Chondrocyte (in vitro differentiated cells): ENCODE measurements at regions not wholly inside any gene's neighbourhood (a gene's known extent, or its start where the extent isn't known, plus 50 kb on each side); places are given as distances from the start of the nearest gene placed in this dataset.

Source experiments
- DNase-seq: peaks from one replicate; pipeline ENCODE4 v3.0.0; 2021; ENCODE audit warnings: mixed read lengths, low spot score
- H3K27ac Mint-ChIP-seq: one replicate; pipeline ENCODE4 v1.8.0; 2021; ENCODE audit warnings: mild to moderate bottlenecking, moderate library complexity, mixed read lengths; ENCODE audit not compliant: unreplicated experiment
- H3K27me3 Mint-ChIP-seq: 2 replicates; pipeline ENCODE4 v1.8.0; 2021; ENCODE audit warnings: low read depth, mixed read lengths
- H3K36me3 Mint-ChIP-seq: 2 replicates; pipeline ENCODE4 v1.8.0; 2021; ENCODE audit warnings: low read depth, mixed read lengths
- H3K4me1 Mint-ChIP-seq: 2 replicates; pipeline ENCODE4 v1.8.0; 2021; ENCODE audit warnings: low read depth, mild to moderate bottlenecking, mixed read lengths
- H3K4me3 Mint-ChIP-seq: one replicate; pipeline ENCODE4 v1.8.0; 2021; ENCODE audit warnings: mild to moderate bottlenecking, moderate library complexity, mixed read lengths; ENCODE audit not compliant: unreplicated experiment
- H3K9me3 Mint-ChIP-seq: 2 replicates; pipeline ENCODE4 v1.8.0; 2021; ENCODE audit warnings: low read depth, mixed read lengths
- TF ChIP-seq, protein P1 (sequence below): fragments of 200-600 bp; sonication (generic); IDR thresholded peaks from 2 replicates; pipeline ENCODE4 v1.5.0; 2021; ENCODE audit warnings: antibody characterized with exemption, mild to moderate bottlenecking, moderate library complexity

DNA sequence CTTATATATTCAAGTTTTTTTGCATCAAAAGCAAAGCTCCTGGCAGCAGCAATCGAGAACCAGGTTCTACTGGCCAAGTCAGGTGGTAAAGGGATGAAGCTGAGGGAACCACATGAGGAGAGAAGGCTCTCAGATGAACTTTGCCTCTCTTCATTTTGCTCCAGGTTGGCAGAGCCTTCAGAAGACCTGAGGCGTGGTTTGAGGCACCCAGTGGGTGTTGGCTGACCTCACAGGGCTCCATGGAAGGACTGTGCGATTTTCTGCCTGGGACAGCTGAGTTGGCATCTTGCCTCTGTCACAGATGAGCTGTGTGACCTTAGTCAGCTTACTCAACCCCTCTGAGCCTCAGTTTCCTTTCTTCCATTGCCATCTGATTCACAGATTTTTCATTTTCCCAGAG, 89.0 kb downstream of the INSIG2 start:
- H3K4me3 Mint-ChIP-seq, result no peak overlapping the region
- no peaks in the 10 kb centered on the region for H3K9me3 Mint-ChIP-seq
- no peak for DNase-seq
- no peak overlapping the region for H3K27ac Mint-ChIP-seq
- TF ChIP-seq, protein P1, sequence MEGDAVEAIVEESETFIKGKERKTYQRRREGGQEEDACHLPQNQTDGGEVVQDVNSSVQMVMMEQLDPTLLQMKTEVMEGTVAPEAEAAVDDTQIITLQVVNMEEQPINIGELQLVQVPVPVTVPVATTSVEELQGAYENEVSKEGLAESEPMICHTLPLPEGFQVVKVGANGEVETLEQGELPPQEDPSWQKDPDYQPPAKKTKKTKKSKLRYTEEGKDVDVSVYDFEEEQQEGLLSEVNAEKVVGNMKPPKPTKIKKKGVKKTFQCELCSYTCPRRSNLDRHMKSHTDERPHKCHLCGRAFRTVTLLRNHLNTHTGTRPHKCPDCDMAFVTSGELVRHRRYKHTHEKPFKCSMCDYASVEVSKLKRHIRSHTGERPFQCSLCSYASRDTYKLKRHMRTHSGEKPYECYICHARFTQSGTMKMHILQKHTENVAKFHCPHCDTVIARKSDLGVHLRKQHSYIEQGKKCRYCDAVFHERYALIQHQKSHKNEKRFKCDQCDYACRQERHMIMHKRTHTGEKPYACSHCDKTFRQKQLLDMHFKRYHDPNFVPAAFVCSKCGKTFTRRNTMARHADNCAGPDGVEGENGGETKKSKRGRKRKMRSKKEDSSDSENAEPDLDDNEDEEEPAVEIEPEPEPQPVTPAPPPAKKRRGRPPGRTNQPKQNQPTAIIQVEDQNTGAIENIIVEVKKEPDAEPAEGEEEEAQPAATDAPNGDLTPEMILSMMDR, result no peak
- peaks cover 22% of the 10 kb centered on the region for H3K27me3 Mint-ChIP-seq
- H3K36me3 Mint-ChIP-seq, result no peaks in the 10 kb centered on the region
- no peaks in the 10 kb centered on the region for H3K4me1 Mint-ChIP-seq

DNA sequence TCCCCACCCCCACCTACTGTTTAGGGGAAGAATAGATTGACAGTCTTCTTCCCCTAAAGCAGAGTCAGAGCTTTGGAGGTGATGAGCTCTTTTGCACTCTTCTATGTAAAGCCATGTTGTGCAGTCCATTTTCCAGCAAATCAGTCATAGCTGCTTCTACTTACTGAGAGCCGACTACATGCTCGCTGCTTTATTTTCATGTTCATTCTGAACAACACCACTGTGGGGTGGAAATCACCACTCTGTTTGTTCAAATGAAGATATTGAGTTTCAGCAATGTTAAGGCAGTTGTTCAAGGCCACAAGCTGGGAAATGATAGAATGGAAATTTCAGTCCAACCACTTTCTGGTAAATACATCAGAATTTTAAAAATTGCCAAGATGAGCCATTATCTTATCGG, 88.3 kb downstream of the INSIG2 start:
- Mint-ChIP-seq H3K4me1 (no peaks in the 10 kb centered on the region), H3K27me3 (peaks cover 22% of the 10 kb centered on the region), H3K9me3 (no peaks in the 10 kb centered on the region), H3K4me3 (no peak overlapping the region), H3K36me3 (no peaks in the 10 kb centered on the region), H3K27ac (no peak overlapping the region)
- TF ChIP-seq, protein P1, result no peak
- no peak for DNase-seq

DNA sequence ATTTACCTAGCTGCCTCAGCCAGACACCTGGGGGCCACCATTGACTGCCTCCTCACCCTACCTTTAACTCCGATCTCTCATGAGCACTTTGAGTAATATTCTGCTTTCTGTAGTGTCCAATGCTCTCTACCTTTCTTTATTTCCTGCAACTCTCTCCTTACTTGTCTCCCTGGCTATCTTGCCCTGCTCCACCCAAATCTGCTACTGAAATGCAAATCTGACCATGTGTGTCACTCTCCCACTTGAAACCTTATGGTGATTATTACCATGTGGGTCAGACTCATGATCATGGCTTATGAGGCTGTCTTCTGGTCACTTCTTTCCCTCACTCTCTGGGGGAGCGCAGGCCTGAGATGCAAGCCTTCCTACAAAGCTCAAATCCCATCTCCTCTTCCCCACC, 83.3 kb downstream of the INSIG2 start:
- no peak overlapping the region for H3K27ac Mint-ChIP-seq
- H3K27me3 Mint-ChIP-seq, result peaks cover 13% of the 10 kb centered on the region
- no peaks in the 10 kb centered on the region for H3K9me3 Mint-ChIP-seq
- H3K4me1 Mint-ChIP-seq, result peaks cover 6% of the 10 kb centered on the region
- no peak for DNase-seq
- TF ChIP-seq, protein P1, result no peak
- H3K4me3 Mint-ChIP-seq, result no peak overlapping the region
- no peaks in the 10 kb centered on the region for H3K36me3 Mint-ChIP-seq

DNA sequence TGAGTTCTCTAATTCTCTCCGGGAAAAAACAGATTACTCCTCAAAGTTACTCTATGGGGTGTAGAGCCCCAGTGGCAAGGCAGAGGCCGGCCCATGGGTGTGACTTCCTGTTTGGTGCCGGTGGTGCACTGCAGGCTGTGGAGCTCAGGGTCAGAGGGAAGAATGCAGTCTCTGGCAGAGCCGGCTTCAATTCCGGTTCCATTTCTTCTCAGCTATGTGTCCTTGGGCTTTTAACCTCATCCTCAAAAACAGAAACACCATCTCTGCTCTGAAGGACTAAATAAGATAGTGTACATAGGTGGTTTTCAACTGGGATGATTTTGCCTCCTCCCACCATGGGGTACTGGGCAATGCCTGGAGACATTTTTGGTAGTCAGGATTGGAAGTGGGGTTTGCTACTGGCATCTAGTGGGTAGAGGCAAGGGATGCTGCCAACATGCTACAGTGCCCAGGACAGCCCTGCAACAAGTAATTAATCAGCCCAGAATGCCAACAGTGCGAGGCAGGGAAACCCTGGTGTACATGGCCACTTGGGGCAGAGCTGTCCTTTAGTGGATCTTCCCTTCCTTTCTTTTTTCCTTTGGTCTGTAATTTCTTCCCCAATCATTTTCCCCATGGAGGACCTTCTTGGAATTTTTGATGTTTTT, 81.2 kb downstream of the INSIG2 start:
- peaks cover 2% of the 10 kb centered on the region for H3K27me3 Mint-ChIP-seq
- no peaks in the 10 kb centered on the region for H3K36me3 Mint-ChIP-seq
- TF ChIP-seq, protein P1, result no peak
- peaks cover 6% of the 10 kb centered on the region for H3K4me1 Mint-ChIP-seq
- no peak overlapping the region for H3K27ac Mint-ChIP-seq
- no peak overlapping the region for H3K4me3 Mint-ChIP-seq
- DNase-seq, result no peak
- H3K9me3 Mint-ChIP-seq, result peaks cover 2% of the 10 kb centered on the region

DNA sequence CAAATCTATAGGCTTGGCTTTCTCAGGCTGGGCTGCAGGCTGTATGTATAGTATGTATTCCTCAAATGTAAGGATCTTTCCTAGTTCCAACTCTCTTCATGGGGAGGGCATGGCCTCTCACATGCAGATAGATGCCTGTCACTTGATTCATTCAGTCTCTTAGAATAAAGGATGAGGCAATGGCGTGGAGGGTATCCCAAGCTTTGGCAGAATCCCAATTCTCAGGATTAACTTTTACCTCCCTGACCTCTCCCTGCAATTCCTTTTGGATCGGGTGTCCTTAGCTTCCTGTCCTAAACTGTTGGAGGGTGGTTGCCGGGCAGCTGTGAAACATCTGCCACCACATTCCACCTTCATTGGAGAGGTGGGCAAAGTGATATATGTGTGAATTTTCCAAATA, 80.3 kb downstream of the INSIG2 start:
- TF ChIP-seq, protein P1, result no peak
- Mint-ChIP-seq H3K27ac (no peak overlapping the region), H3K36me3 (no peaks in the 10 kb centered on the region), H3K9me3 (peaks cover 8% of the 10 kb centered on the region), H3K4me3 (no peak overlapping the region), H3K27me3 (peaks cover 2% of the 10 kb centered on the region), H3K4me1 (peaks cover 6% of the 10 kb centered on the region)
- DNase-seq, result no peak
